Suprapubic skin (tissue), 4 donors: ENCODE measurements at regions not wholly inside any gene's neighbourhood (a gene's known extent, or its start where the extent isn't known, plus 50 kb on each side); places are given as distances from the start of the nearest gene placed in this dataset.

Experiments
- CTCF ChIP-seq, 2 donors: fragments of 200-600 bp in 1 of 2; fragments of 450-650 bp in 1 of 2; sonication (generic) in 1 of 2; IDR thresholded peaks; one replicate each; pipeline ENCODE4 v1.5.1; 2016 to 2019; ENCODE audit warnings: antibody characterized with exemption in 2 of 2, mild to moderate bottlenecking in 1 of 2, moderate library complexity in 1 of 2
- EP300 ChIP-seq: sonication (generic); formaldehyde crosslinking; IDR thresholded peaks from one replicate; pipeline ENCODE4 v1.6.1; 2017; ENCODE audit warnings: antibody characterized with exemption
- POLR2A ChIP-seq, 2 donors: fragments of 450-650 bp; IDR thresholded peaks; one replicate each; pipeline ENCODE4 v1.6.1; 2017; ENCODE audit warnings: antibody characterized with exemption in 2 of 2, mild to moderate bottlenecking in 2 of 2, moderate library complexity in 2 of 2
- POLR2AphosphoS5 ChIP-seq, 3 donors: sonication (generic); formaldehyde crosslinking; IDR thresholded peaks; one replicate each; pipeline ENCODE4 v1.6.1; 2017; ENCODE audit warnings: antibody characterized with exemption in 3 of 3

- TF ChIP-seq CTCF (IDR thresholded peaks at IDR 0.05) (no peak), POLR2AphosphoS5 (IDR thresholded peaks at IDR 0.05) (no peak), POLR2A (IDR thresholded peaks at IDR 0.05) (no peak), EP300 (no peak)
Measured at GRCh38 chr12:75882421-75882820, 149.2 kb downstream of the PHLDA1 start.
